GM13977 (cell line): ENCODE measurements at regions not wholly inside any gene's neighbourhood (a gene's known extent, or its start where the extent isn't known, plus 50 kb on each side); places are given as distances from the start of the nearest gene placed in this dataset.

ENCODE experiments used
- DNase-seq: peaks from one replicate; pipeline ENCODE4 v3.0.0; 2012; ENCODE audit warnings: low spot score
- in situ Hi-C: fragments of 300-500 bp; cut with MboI; formaldehyde crosslinking; loops from one replicate; pipeline ENCODE4 v1.12.0; 2022; ENCODE audit warnings: low sequenced_read_pairs, low pct_unique_long_range_greater_than_20kb, mixed read lengths, inconsistent platforms; ENCODE audit not compliant: unreplicated experiment
- TF ChIP-seq, protein P1 (sequence below): IDR thresholded peaks from 2 replicates; pipeline ENCODE4 v1.5.1; 2012; ENCODE audit warnings: mild to moderate bottlenecking, control low read depth; ENCODE audit not compliant: insufficient read depth; ENCODE audit errors: extremely low read depth, missing control alignments

DNA sequence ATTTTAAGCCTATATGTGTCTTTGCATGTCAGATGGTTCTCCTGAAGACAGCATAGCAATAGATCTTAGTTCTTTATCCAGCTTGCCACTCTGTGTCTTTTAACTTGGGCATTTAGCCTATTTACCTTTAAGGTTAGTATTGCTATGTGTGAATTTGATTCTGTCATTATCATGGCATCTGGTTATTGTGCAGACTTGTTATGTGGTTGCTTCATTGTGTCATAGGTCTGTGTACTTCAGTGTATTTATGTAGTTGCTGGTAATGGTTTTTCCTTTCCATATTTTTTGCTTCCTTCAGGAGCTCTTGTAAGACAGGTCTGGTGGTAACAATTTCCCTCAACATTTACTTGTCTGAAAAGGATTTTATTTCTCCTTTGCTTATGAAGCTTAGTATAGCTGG is 1443.5 kb downstream of the FAM133A start:
- TF ChIP-seq, protein P1, sequence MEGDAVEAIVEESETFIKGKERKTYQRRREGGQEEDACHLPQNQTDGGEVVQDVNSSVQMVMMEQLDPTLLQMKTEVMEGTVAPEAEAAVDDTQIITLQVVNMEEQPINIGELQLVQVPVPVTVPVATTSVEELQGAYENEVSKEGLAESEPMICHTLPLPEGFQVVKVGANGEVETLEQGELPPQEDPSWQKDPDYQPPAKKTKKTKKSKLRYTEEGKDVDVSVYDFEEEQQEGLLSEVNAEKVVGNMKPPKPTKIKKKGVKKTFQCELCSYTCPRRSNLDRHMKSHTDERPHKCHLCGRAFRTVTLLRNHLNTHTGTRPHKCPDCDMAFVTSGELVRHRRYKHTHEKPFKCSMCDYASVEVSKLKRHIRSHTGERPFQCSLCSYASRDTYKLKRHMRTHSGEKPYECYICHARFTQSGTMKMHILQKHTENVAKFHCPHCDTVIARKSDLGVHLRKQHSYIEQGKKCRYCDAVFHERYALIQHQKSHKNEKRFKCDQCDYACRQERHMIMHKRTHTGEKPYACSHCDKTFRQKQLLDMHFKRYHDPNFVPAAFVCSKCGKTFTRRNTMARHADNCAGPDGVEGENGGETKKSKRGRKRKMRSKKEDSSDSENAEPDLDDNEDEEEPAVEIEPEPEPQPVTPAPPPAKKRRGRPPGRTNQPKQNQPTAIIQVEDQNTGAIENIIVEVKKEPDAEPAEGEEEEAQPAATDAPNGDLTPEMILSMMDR = no peak
- in situ Hi-C loops = no loop called here
- no peak for DNase-seq

DNA sequence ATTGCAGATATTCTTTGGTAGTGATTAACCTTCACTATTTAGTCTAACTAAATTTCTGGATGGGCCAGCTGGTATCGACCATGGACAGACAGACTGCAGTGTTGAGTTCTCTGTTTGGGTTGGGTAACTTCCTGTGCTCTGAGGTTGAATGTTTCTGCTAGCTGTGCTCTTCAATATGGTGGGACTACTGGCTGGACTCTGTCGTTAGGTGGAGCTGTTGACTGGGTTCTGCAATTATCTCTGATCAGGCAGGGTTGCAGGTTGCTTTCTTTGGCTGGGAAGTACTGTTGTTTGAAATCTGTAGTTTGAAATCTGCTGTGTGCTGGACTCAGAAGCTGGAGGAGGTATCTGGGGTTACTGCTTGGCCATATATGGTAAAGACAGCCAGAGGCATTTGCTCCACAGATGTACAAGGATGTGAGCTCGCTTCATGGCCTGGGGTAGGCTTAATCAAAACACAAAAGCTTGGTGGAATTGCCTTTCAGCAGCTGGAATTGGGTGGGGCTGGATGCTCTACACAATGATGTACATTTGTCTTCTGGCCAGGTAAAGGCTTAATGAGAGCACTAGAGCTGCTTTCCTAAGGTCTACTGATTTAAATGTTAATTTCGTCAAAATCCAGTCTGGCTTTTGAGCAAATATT is 1472.0 kb downstream of the FAM133A start:
- DNase-seq = no peak
- in situ Hi-C loops = no loop called here
- TF ChIP-seq, protein P1 = no peak

DNA sequence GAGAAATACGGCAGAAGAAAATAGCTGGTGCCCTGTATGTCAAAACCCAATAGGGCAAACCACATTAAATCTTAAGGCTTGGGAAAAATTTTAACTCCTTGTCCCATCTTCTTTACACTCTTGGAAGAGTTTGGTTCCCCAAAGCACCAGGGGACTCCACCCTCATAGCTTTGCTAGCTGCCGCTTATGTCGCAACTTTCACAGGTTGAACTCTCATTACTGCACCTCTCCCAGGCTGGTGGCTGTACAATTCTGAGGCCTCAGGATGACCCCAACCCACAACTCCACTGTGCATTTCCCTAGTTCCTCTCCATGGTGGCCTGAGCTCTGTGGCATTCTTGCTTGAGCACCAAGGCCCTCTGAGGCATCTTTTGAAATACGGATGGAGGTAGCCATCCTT is 1478.8 kb downstream of the FAM133A start:
- DNase-seq = no peak
- TF ChIP-seq, protein P1 = no peak
- in situ Hi-C loops = no loop called here

DNA sequence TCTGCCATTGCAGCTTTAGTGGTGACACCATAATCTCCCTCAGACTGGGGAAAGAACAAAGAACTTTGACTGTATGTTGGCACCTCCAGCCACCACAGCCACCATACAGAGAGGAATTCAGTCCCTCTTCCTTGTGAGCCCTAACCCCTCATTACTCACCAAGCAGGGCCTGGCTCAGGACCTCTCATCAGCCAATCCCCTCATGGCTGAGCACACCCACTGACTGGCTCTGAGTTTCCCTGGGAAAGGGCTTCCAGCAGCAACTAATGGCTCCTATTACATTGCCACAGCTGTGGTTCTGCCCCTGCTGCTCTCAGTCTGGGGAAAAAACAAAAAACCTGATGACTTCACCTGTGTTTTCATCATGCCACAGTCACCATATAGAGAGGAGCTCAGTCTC is 1482.6 kb downstream of the FAM133A start:
- DNase-seq = no peak
- TF ChIP-seq, protein P1 = no peak
- in situ Hi-C loops = no loop called here
